MCF 10A (cell line): ENCODE measurements at regions not wholly inside any gene's neighbourhood (a gene's known extent, or its start where the extent isn't known, plus 50 kb on each side); places are given as distances from the start of the nearest gene placed in this dataset.
A peak's percentile ranks its signal among the peaks of the same experiment; 100 is the strongest.

ENCODE experiments used
- BruUV-seq: library from RNA; stranded (reverse); fragments of 400-500 nt; replicated peaks from 2 replicates; lab custom pipeline; 2021; lab: Mats Ljungman, UMichigan
- CTCF ChIA-PET: fragments of 300-600 bp; sonication (Branson Sonifier 250); formaldehyde crosslinking; extraction: SDS; loops from one replicate; lab custom pipeline; 2021; ENCODE audit warnings: antibody characterized with exemption, inconsistent platforms; lab: Yijun Ruan, JAX
- POLR2A ChIA-PET: fragments of 300-600, 350-650 bp; sonication (Branson Sonifier 250); formaldehyde crosslinking; extraction: SDS; loops from one replicate; lab custom pipeline; 2020; ENCODE audit warnings: antibody characterized with exemption, inconsistent platforms; lab: Yijun Ruan, JAX
- DNase-seq: peaks from one replicate; pipeline ENCODE4 v3.0.0-alpha.2; 2018; ENCODE audit not compliant: unreplicated experiment
- H3K27ac Mint-ChIP-seq: one replicate; pipeline ENCODE4 v1.8.0; 2022; ENCODE audit warnings: mild to moderate bottlenecking, low read depth, mixed read lengths; ENCODE audit not compliant: unreplicated experiment
- H3K27me3 Mint-ChIP-seq: one replicate; pipeline ENCODE4 v1.8.0; 2022; ENCODE audit warnings: mixed read lengths; ENCODE audit not compliant: insufficient read depth, unreplicated experiment
- H3K36me3 Mint-ChIP-seq: one replicate; pipeline ENCODE4 v1.8.0; 2022; ENCODE audit warnings: mild to moderate bottlenecking, moderate library complexity, mixed read lengths; ENCODE audit not compliant: insufficient read depth, unreplicated experiment
- H3K4me1 Mint-ChIP-seq: one replicate; pipeline ENCODE4 v1.8.0; 2022; ENCODE audit warnings: mixed read lengths; ENCODE audit not compliant: insufficient read depth, unreplicated experiment
- H3K4me3 Mint-ChIP-seq: one replicate; pipeline ENCODE4 v1.8.0; 2022; ENCODE audit warnings: mild to moderate bottlenecking, moderate library complexity, mixed read lengths; ENCODE audit not compliant: unreplicated experiment
- H3K9me3 Mint-ChIP-seq: one replicate; pipeline ENCODE4 v1.8.0; 2022; ENCODE audit warnings: mixed read lengths; ENCODE audit not compliant: unreplicated experiment
- intact Hi-C: fragments of 100-400 bp; cut with micrococcal nuclease; formaldehyde crosslinking; loops from 2 replicates; pipeline ENCODE4 v1.14.1; 2022
- TF ChIP-seq, protein P1 (sequence below): fragments of 200-600 bp; IDR thresholded peaks from one replicate; pipeline ENCODE4 v1.8.0; 2022; ENCODE audit warnings: antibody characterized with exemption, mild to moderate bottlenecking; ENCODE audit not compliant: unreplicated experiment

GRCh38 chr18:45290364-45290763 lies 324.9 kb upstream of the SLC14A2 start:
- BruUV-seq, result no TSS peak
- POLR2A ChIA-PET, result no interaction called here

DNA sequence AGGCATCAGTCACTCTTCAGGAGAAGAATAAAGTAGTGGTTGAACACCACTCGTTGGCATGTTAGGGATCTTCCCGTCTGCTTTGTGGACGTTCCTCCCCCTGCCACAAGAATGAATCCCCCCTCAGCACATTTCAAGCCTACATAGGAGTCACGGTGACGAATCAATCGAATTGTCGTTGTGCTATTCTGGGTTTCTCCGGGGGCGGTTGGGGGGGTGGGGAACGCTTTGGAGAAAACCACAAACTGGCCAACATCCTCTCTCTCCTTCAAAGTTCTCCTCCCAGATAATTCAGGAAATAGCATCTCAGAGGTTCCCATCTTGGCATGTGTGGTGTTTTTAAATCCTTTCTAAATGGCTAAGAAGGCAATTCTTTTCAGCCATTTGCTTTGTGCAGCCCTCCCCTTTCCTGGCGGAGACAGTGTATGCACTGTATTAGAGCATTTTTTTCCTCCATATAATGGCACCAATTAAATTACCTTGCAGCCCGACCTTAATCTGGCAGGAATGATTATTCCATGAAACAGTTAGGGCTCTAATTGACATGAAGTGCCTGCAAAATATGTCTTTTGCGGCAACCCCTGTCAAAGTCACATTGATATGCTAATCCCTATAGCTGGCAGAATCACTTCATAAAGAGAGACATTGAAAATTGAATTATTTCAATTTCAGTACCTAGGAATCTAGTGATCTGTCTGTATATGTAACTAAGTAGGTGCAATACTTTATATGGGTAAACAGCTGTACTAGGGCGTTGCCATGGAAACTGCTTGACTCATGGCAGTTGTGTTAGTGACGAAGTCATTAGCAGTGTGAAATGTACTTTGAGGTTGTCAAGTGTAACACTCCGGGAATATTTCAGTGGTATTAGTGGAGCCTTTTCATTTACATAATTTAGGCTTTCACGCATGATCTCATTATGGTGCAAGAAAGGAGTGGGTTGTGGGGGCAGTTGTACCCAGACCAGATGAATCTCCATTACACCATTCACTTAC lies 323.4 kb upstream of the SLC14A2 start:
- POLR2A ChIA-PET, result no interaction called here
- BruUV-seq, result no TSS peak
- Mint-ChIP-seq H3K4me3 (no peak overlapping the region), H3K27ac (no peak overlapping the region), H3K27me3 (no peaks in the 10 kb centered on the region), H3K4me1 (no peaks in the 10 kb centered on the region), H3K9me3 (no peaks in the 10 kb centered on the region), H3K36me3 (no peaks in the 10 kb centered on the region)
- TF ChIP-seq, protein P1, sequence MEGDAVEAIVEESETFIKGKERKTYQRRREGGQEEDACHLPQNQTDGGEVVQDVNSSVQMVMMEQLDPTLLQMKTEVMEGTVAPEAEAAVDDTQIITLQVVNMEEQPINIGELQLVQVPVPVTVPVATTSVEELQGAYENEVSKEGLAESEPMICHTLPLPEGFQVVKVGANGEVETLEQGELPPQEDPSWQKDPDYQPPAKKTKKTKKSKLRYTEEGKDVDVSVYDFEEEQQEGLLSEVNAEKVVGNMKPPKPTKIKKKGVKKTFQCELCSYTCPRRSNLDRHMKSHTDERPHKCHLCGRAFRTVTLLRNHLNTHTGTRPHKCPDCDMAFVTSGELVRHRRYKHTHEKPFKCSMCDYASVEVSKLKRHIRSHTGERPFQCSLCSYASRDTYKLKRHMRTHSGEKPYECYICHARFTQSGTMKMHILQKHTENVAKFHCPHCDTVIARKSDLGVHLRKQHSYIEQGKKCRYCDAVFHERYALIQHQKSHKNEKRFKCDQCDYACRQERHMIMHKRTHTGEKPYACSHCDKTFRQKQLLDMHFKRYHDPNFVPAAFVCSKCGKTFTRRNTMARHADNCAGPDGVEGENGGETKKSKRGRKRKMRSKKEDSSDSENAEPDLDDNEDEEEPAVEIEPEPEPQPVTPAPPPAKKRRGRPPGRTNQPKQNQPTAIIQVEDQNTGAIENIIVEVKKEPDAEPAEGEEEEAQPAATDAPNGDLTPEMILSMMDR, result no peak
- peak; percentile 57 for DNase-seq
- intact Hi-C loops, result no loop called here
- CTCF ChIA-PET, result no interaction called here

More at GRCh38 chr18:45290364-45290763, 324.9 kb upstream of the SLC14A2 start:
- no peak for DNase-seq
- no peaks in the 10 kb centered on the region for H3K9me3 Mint-ChIP-seq
- CTCF ChIA-PET, result no interaction called here
- H3K4me3 Mint-ChIP-seq, result no peak overlapping the region
- no peak overlapping the region for H3K27ac Mint-ChIP-seq
- intact Hi-C loops, result no loop called here
- TF ChIP-seq, protein P1, result no peak
- no peaks in the 10 kb centered on the region for H3K27me3 Mint-ChIP-seq
- H3K36me3 Mint-ChIP-seq, result no peaks in the 10 kb centered on the region
- H3K4me1 Mint-ChIP-seq, result no peaks in the 10 kb centered on the region

DNA sequence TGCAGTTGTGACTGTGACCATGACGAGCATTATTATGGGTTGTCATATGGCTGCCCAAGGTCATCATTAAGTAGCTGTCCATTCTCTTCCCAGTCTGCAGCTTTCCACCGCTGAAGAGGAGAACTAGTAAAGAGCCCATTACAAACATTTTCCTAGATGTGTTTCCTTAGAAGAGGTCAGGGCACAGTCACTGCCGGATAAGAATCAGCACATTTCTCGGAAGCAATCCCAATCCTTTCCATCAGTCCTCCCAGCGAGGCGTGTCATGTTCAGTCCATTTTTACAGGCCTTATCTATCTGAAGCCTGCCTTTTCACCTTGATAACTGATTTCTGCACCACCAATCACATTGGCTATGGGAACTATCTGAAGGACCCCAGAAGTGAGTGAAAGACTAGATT lies 319.9 kb upstream of the SLC14A2 start:
- intact Hi-C loops, result no loop called here
- no peaks in the 10 kb centered on the region for H3K4me1 Mint-ChIP-seq
- no peaks in the 10 kb centered on the region for H3K27me3 Mint-ChIP-seq
- H3K36me3 Mint-ChIP-seq, result no peaks in the 10 kb centered on the region
- BruUV-seq, result no TSS peak
- CTCF ChIA-PET, result interaction anchor here (1.0 kb wide), 1 partner anchor 20 kb away, joined by 3 read pairs; no protein-coding TSS in a partner anchor
- TF ChIP-seq, protein P1, result no peak
- no peak for DNase-seq
- H3K9me3 Mint-ChIP-seq, result no peaks in the 10 kb centered on the region
- no peak overlapping the region for H3K4me3 Mint-ChIP-seq
- H3K27ac Mint-ChIP-seq, result no peak overlapping the region
- POLR2A ChIA-PET, result interaction anchor here (0.7 kb wide), 1 partner anchor 41 kb away, joined by 3 read pairs; no protein-coding TSS in a partner anchor

DNA sequence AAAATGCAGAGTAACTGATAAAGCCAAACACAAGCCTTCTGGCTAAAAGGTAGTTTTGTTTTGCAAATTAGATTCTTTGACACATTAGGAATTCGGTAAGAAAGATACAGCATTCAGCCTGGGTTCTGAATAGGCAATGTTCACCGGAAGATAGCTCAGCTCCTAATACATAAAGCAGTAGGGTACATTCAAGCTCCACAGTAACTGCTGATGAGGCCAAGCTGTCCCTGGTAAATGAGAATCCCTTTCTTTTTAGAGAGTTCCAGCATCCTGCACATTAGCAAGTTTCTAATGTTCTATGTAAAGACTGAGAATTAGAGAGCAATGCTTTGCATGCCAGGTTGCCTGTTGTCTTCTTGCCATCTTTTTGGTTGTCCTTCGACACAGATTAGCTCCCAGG lies 316.3 kb upstream of the SLC14A2 start:
- ChIA-PET CTCF (interaction anchor here (0.7 kb wide), 1 partner anchor 17 kb away, joined by 4 read pairs; no protein-coding TSS in a partner anchor), POLR2A (no interaction called here)
- no TSS peak for BruUV-seq
- intact Hi-C loops, result no loop called here
- no peaks in the 10 kb centered on the region for H3K36me3 Mint-ChIP-seq
- TF ChIP-seq, protein P1, result no peak
- no peaks in the 10 kb centered on the region for H3K9me3 Mint-ChIP-seq
- DNase-seq, result no peak
- H3K27ac Mint-ChIP-seq, result no peak overlapping the region
- H3K27me3 Mint-ChIP-seq, result peaks cover 12% of the 10 kb centered on the region
- H3K4me1 Mint-ChIP-seq, result no peaks in the 10 kb centered on the region
- no peak overlapping the region for H3K4me3 Mint-ChIP-seq
